Body of pancreas (tissue), 4 donors: ENCODE measurements at regions not wholly inside any gene's neighbourhood (a gene's known extent, or its start where the extent isn't known, plus 50 kb on each side); places are given as distances from the start of the nearest gene placed in this dataset.

Source experiments
- CTCF ChIP-seq, 7 experiments: fragments of 450-650 bp in 4 of 7; fragments of 200-600 bp in 3 of 7; sonication (generic) in 3 of 7; IDR thresholded peaks; one replicate each; pipeline ENCODE4 v1.5.1; 2016 to 2019; ENCODE audit warnings: antibody characterized with exemption in 7 of 7
- POLR2A ChIP-seq, 3 donors: fragments of 450-650 bp; IDR thresholded peaks; one replicate each; pipeline ENCODE4 v1.6.1; 2016; ENCODE audit warnings: antibody characterized with exemption in 3 of 3, mild to moderate bottlenecking in 2 of 3

- TF ChIP-seq CTCF (IDR thresholded peaks at IDR 0.05) (no peak), POLR2A (IDR thresholded peaks at IDR 0.05) (no peak)
These were observed 160.8 kb upstream of the GPR149 start for GRCh38 chr3:154590675-154591384.
